Panc1 (cell line): ENCODE measurements at regions not wholly inside any gene's neighbourhood (a gene's known extent, or its start where the extent isn't known, plus 50 kb on each side); places are given as distances from the start of the nearest gene placed in this dataset.

Experiments used
- ATAC-seq: fragments of 200-7000 bp; cut with Tn5 transposase; 2 replicates; pipeline ENCODE4 v1.9.1; 2020; ENCODE audit warnings: mild to moderate bottlenecking, moderate library complexity
- BruUV-seq: library from RNA; stranded (reverse); fragments of 400-500 nt; replicated peaks from 2 replicates; lab custom pipeline; 2021; lab: Mats Ljungman, UMichigan
- CTCF ChIA-PET: fragments of 300-600 bp; sonication (Branson Sonifier 250); formaldehyde crosslinking; loops from one replicate; lab custom pipeline; 2022; ENCODE audit warnings: antibody characterized with exemption; lab: Charles Lee
- POLR2A ChIA-PET: fragments of 300-600 bp; sonication (Branson Sonifier 250); formaldehyde crosslinking; loops from one replicate; lab custom pipeline; 2022; ENCODE audit warnings: antibody characterized with exemption; lab: Charles Lee
- DNase-seq: peaks from one replicate; pipeline ENCODE4 v3.0.0-alpha.2; 2010; ENCODE audit warnings: low read depth, low spot score
- H3K27ac ChIP-seq: 2 replicates; pipeline ENCODE4 v1.5.1; 2011; ENCODE audit warnings: mild to moderate bottlenecking, low read length, inconsistent platforms
- H3K27me3 ChIP-seq: fragments of 200-500 bp; sonication (Bioruptor generic); 2 replicates; pipeline ENCODE4 v1.6.0; 2014; ENCODE audit warnings: low read length, inconsistent platforms; ENCODE audit not compliant: control insufficient read depth, insufficient read depth
- H3K36me3 ChIP-seq: fragments of 200-500 bp; sonication (Bioruptor generic); 2 replicates; pipeline ENCODE4 v1.5.1; 2014; ENCODE audit warnings: inconsistent platforms, mild to moderate bottlenecking, low read length, moderate library complexity; ENCODE audit not compliant: control insufficient read depth, insufficient read depth
- H3K4me1 ChIP-seq: 2 replicates; pipeline ENCODE4 v1.5.1; 2011; ENCODE audit warnings: inconsistent platforms, mild to moderate bottlenecking, low read length, moderate library complexity; ENCODE audit not compliant: control insufficient read depth, insufficient read depth
- H3K4me3 ChIP-seq, 2 experiments: 2 replicates each; pipeline ENCODE4 v1.5.1; 2011 to 2012; ENCODE audit warnings: low read depth in 2 of 2, low read length in 2 of 2, mild to moderate bottlenecking in 2 of 2, inconsistent platforms in 1 of 2, moderate library complexity in 1 of 2
- H3K9me3 ChIP-seq: fragments of 200-500 bp; sonication (Bioruptor generic); 2 replicates; pipeline ENCODE4 v1.5.1; 2014; ENCODE audit warnings: low read depth, mild to moderate bottlenecking, inconsistent platforms, low read length, moderate library complexity; ENCODE audit not compliant: control insufficient read depth, insufficient read depth
- CTCF ChIP-seq: fragments of 450-650 bp; IDR thresholded peaks from 2 replicates; pipeline ENCODE4 v1.5.1; 2017; ENCODE audit warnings: mild to moderate bottlenecking
- POLR2AphosphoS5 ChIP-seq: IDR thresholded peaks from 2 replicates; pipeline ENCODE4 v1.6.1; 2012; ENCODE audit warnings: mild to moderate bottlenecking, low read depth, low read length, moderate library complexity
- REST ChIP-seq, 2 experiments: IDR thresholded peaks; 2 replicates each; pipeline ENCODE4 v1.6.1; 2011 to 2012; ENCODE audit warnings: low read depth in 2 of 2, control low read depth in 1 of 2, low read length in 1 of 2, mild to moderate bottlenecking in 1 of 2, moderate library complexity in 1 of 2; ENCODE audit not compliant: insufficient read depth in 1 of 2
- SIN3A ChIP-seq: IDR thresholded peaks from 2 replicates; pipeline ENCODE4 v1.6.1; 2012; ENCODE audit warnings: low read depth, mild to moderate bottlenecking, low read length, moderate library complexity, borderline replicate concordance; ENCODE audit not compliant: insufficient read depth
- TCF7L2 ChIP-seq: IDR thresholded peaks from 2 replicates; pipeline ENCODE4 v1.6.1; 2011; ENCODE audit warnings: mild to moderate bottlenecking, low read depth, low read length, inconsistent platforms
- in situ Hi-C: cut with HindIII; loops from 2 replicates; pipeline ENCODE4 v1.10.0; 2016; ENCODE audit warnings: low sequenced_read_pairs, low pct_unique_long_range_greater_than_20kb
- intact Hi-C: fragments of 100-400 bp; cut with micrococcal nuclease; formaldehyde crosslinking; loops from one replicate; pipeline ENCODE4 v1.10.0; 2022; ENCODE audit not compliant: unreplicated experiment

- ATAC-seq (no peak), DNase-seq (no peak)
- CTCF ChIA-PET: no interaction called here
- POLR2A ChIA-PET: no interaction called here
- Histone ChIP-seq H3K9me3 (no peaks in the 10 kb centered on the region), H3K4me1 (no peaks in the 10 kb centered on the region), H3K36me3 (no peaks in the 10 kb centered on the region), H3K4me3 (no peak overlapping the region), H3K27ac (no peak overlapping the region), H3K27me3 (no peaks in the 10 kb centered on the region)
- intact Hi-C loops: no loop called here
- TF ChIP-seq POLR2AphosphoS5 (no peak), CTCF (no peak), SIN3A (no peak), TCF7L2 (no peak), REST (IDR thresholded peaks at IDR 0.05; ENCODE audit: insufficient read depth in 1 of 2, low read depth in 2 of 2, low read length in 1 of 2) (no peak)
- in situ Hi-C loops: no loop called here
- BruUV-seq: no TSS peak
These were observed 433.6 kb downstream of the ZIC3 start for GRCh38 chrX:137999552-137999951.

GRCh38 chrX:138001226-138001625, 435.3 kb downstream of the ZIC3 start:
- H3K27me3 ChIP-seq: no peaks in the 10 kb centered on the region
- no peaks in the 10 kb centered on the region for H3K36me3 ChIP-seq
- no TSS peak for BruUV-seq
- in situ Hi-C loops (no loop called here), intact Hi-C loops (no loop called here)
- ChIA-PET CTCF (no interaction called here), POLR2A (no interaction called here)
- DNase-seq (no peak), ATAC-seq (no peak)
- H3K4me3 ChIP-seq: no peak overlapping the region
- no peak for TF ChIP-seq REST (IDR thresholded peaks at IDR 0.05; ENCODE audit: insufficient read depth in 1 of 2, low read depth in 2 of 2, low read length in 1 of 2)
- no peak for TF ChIP-seq POLR2AphosphoS5
- no peak for TF ChIP-seq TCF7L2
- no peak for TF ChIP-seq SIN3A
- TF ChIP-seq CTCF: no peak
- no peak overlapping the region for H3K27ac ChIP-seq
- no peaks in the 10 kb centered on the region for H3K4me1 ChIP-seq
- no peaks in the 10 kb centered on the region for H3K9me3 ChIP-seq
